ENCODE measurements at regions not wholly inside any gene's neighbourhood (a gene's known extent, or its start where the extent isn't known, plus 50 kb on each side); places are given as distances from the start of the nearest gene placed in this dataset.

GRCh38 chr7:155225095-155225494, 72.6 kb upstream of the INSIG1 start:
- Histone ChIP-seq H3K4me1 (ENCODE audit: control insufficient read depth, insufficient read depth, low read length, poor library complexity, severe bottlenecking) (peaks cover 31% of the 10 kb centered on the region), H3K27ac (ENCODE audit: low read depth, low read length, severe bottlenecking) (no peak overlapping the region), H3K4me3 (ENCODE audit: extremely low read depth, insufficient read depth, low read length, poor library complexity, severe bottlenecking) (no peak overlapping the region), H3K9me3 (ENCODE audit: control insufficient read depth, low read length) (no peaks in the 10 kb centered on the region), H3K36me3 (ENCODE audit: control insufficient read depth, insufficient read depth, low read length) (no peaks in the 10 kb centered on the region)
- 86% methylated on average over 11 of the region's 11 CpGs for WGBS, 2 experiments (ENCODE audit: insufficient coverage in 2 of 2)

GRCh38 chr7:155225516-155225915, 72.2 kb upstream of the INSIG1 start:
- Histone ChIP-seq H3K9me3 (ENCODE audit: control insufficient read depth, low read length) (no peaks in the 10 kb centered on the region), H3K4me1 (ENCODE audit: control insufficient read depth, insufficient read depth, low read length, poor library complexity, severe bottlenecking) (peaks cover 31% of the 10 kb centered on the region), H3K27ac (ENCODE audit: low read depth, low read length, severe bottlenecking) (no peak overlapping the region), H3K4me3 (ENCODE audit: extremely low read depth, insufficient read depth, low read length, poor library complexity, severe bottlenecking) (no peak overlapping the region), H3K36me3 (ENCODE audit: control insufficient read depth, insufficient read depth, low read length) (no peaks in the 10 kb centered on the region)
- 95 to 96% methylated on average over 14 of the region's 14 CpGs for WGBS, 2 experiments (ENCODE audit: insufficient coverage in 2 of 2)

- H3K36me3 ChIP-seq (ENCODE audit: control insufficient read depth, insufficient read depth, low read length) = no peaks in the 10 kb centered on the region
- H3K27ac ChIP-seq (ENCODE audit: low read depth, low read length, severe bottlenecking) = no peak overlapping the region
- peaks cover 31% of the 10 kb centered on the region for H3K4me1 ChIP-seq (ENCODE audit: control insufficient read depth, insufficient read depth, low read length, poor library complexity, severe bottlenecking)
- 96% methylated on average over 16 to 24 of the region's 26 CpGs for WGBS, 2 experiments (ENCODE audit: insufficient coverage in 2 of 2)
- H3K9me3 ChIP-seq (ENCODE audit: control insufficient read depth, low read length) = no peaks in the 10 kb centered on the region
- no peak overlapping the region for H3K4me3 ChIP-seq (ENCODE audit: extremely low read depth, insufficient read depth, low read length, poor library complexity, severe bottlenecking)
Observed at GRCh38 chr7:155226261-155227003, 71.2 kb upstream of the INSIG1 start.

- no peak overlapping the region for H3K27ac ChIP-seq (ENCODE audit: low read depth, low read length, severe bottlenecking)
- H3K9me3 ChIP-seq (ENCODE audit: control insufficient read depth, low read length) = no peaks in the 10 kb centered on the region
- H3K4me1 ChIP-seq (ENCODE audit: control insufficient read depth, insufficient read depth, low read length, poor library complexity, severe bottlenecking) = peaks cover 31% of the 10 kb centered on the region
- H3K4me3 ChIP-seq (ENCODE audit: extremely low read depth, insufficient read depth, low read length, poor library complexity, severe bottlenecking) = no peak overlapping the region
- 73 to 78% methylated on average over 26 to 27 of the region's 27 CpGs for WGBS, 2 experiments (ENCODE audit: insufficient coverage in 2 of 2)
- no peaks in the 10 kb centered on the region for H3K36me3 ChIP-seq (ENCODE audit: control insufficient read depth, insufficient read depth, low read length)
Observed at GRCh38 chr7:155227004-155227787, 70.5 kb upstream of the INSIG1 start.

- Histone ChIP-seq H3K9me3 (ENCODE audit: control insufficient read depth, low read length) (no peaks in the 10 kb centered on the region), H3K27ac (ENCODE audit: low read depth, low read length, severe bottlenecking) (no peak overlapping the region), H3K36me3 (ENCODE audit: control insufficient read depth, insufficient read depth, low read length) (no peaks in the 10 kb centered on the region), H3K4me1 (ENCODE audit: control insufficient read depth, insufficient read depth, low read length, poor library complexity, severe bottlenecking) (peaks cover 31% of the 10 kb centered on the region), H3K4me3 (ENCODE audit: extremely low read depth, insufficient read depth, low read length, poor library complexity, severe bottlenecking) (no peak overlapping the region)
- 38 to 43% methylated on average over 17 of the region's 22 CpGs for WGBS, 2 experiments (ENCODE audit: insufficient coverage in 2 of 2)
Observed at GRCh38 chr7:155227788-155228458, 69.8 kb upstream of the INSIG1 start.

- Histone ChIP-seq H3K4me1 (ENCODE audit: control insufficient read depth, insufficient read depth, low read length, poor library complexity, severe bottlenecking) (peaks cover 36% of the 10 kb centered on the region), H3K36me3 (ENCODE audit: control insufficient read depth, insufficient read depth, low read length) (no peaks in the 10 kb centered on the region), H3K4me3 (ENCODE audit: extremely low read depth, insufficient read depth, low read length, poor library complexity, severe bottlenecking) (no peak overlapping the region), H3K9me3 (ENCODE audit: control insufficient read depth, low read length) (no peaks in the 10 kb centered on the region), H3K27ac (ENCODE audit: low read depth, low read length, severe bottlenecking) (no peak overlapping the region)
- WGBS, 2 experiments (ENCODE audit: insufficient coverage in 2 of 2) = 83 to 87% methylated on average over 7 of the region's 8 CpGs
Observed at GRCh38 chr7:155228459-155228845, 69.2 kb upstream of the INSIG1 start.

GRCh38 chr7:155228894-155229293, 68.8 kb upstream of the INSIG1 start:
- Histone ChIP-seq H3K9me3 (ENCODE audit: control insufficient read depth, low read length) (no peaks in the 10 kb centered on the region), H3K36me3 (ENCODE audit: control insufficient read depth, insufficient read depth, low read length) (no peaks in the 10 kb centered on the region), H3K4me1 (ENCODE audit: control insufficient read depth, insufficient read depth, low read length, poor library complexity, severe bottlenecking) (peaks cover 32% of the 10 kb centered on the region), H3K27ac (ENCODE audit: low read depth, low read length, severe bottlenecking) (no peak overlapping the region), H3K4me3 (ENCODE audit: extremely low read depth, insufficient read depth, low read length, poor library complexity, severe bottlenecking) (no peak overlapping the region)
- 93 to 100% methylated on average over 9 of the region's 9 CpGs for WGBS, 2 experiments (ENCODE audit: insufficient coverage in 2 of 2)

GRCh38 chr7:155229548-155230168, 68.0 kb upstream of the INSIG1 start:
- Histone ChIP-seq H3K36me3 (ENCODE audit: control insufficient read depth, insufficient read depth, low read length) (no peaks in the 10 kb centered on the region), H3K4me3 (ENCODE audit: extremely low read depth, insufficient read depth, low read length, poor library complexity, severe bottlenecking) (no peak overlapping the region), H3K4me1 (ENCODE audit: control insufficient read depth, insufficient read depth, low read length, poor library complexity, severe bottlenecking) (peaks cover 25% of the 10 kb centered on the region), H3K9me3 (ENCODE audit: control insufficient read depth, low read length) (no peaks in the 10 kb centered on the region), H3K27ac (ENCODE audit: low read depth, low read length, severe bottlenecking) (peak overlapping the region; percentile 81)
- 91 to 95% methylated on average over 11 of the region's 14 CpGs for WGBS, 2 experiments (ENCODE audit: insufficient coverage in 2 of 2)

- H3K36me3 ChIP-seq (ENCODE audit: control insufficient read depth, insufficient read depth, low read length) = no peaks in the 10 kb centered on the region
- peak overlapping the region; percentile 81 for H3K27ac ChIP-seq (ENCODE audit: low read depth, low read length, severe bottlenecking)
- H3K9me3 ChIP-seq (ENCODE audit: control insufficient read depth, low read length) = no peaks in the 10 kb centered on the region
- peaks cover 25% of the 10 kb centered on the region for H3K4me1 ChIP-seq (ENCODE audit: control insufficient read depth, insufficient read depth, low read length, poor library complexity, severe bottlenecking)
- 66 to 82% methylated on average over 5 to 9 of the region's 11 CpGs for WGBS, 2 experiments (ENCODE audit: insufficient coverage in 2 of 2)
- no peak overlapping the region for H3K4me3 ChIP-seq (ENCODE audit: extremely low read depth, insufficient read depth, low read length, poor library complexity, severe bottlenecking)
Observed at GRCh38 chr7:155230169-155230593, 67.5 kb upstream of the INSIG1 start.

GRCh38 chr7:155231241-155231800, 66.4 kb upstream of the INSIG1 start:
- H3K27ac ChIP-seq (ENCODE audit: low read depth, low read length, severe bottlenecking) = no peak overlapping the region
- no peaks in the 10 kb centered on the region for H3K9me3 ChIP-seq (ENCODE audit: control insufficient read depth, low read length)
- no peak overlapping the region for H3K4me3 ChIP-seq (ENCODE audit: extremely low read depth, insufficient read depth, low read length, poor library complexity, severe bottlenecking)
- 94 to 95% methylated on average over 23 to 24 of the region's 25 CpGs for WGBS, 2 experiments (ENCODE audit: insufficient coverage in 2 of 2)
- peaks cover 25% of the 10 kb centered on the region for H3K4me1 ChIP-seq (ENCODE audit: control insufficient read depth, insufficient read depth, low read length, poor library complexity, severe bottlenecking)
- no peaks in the 10 kb centered on the region for H3K36me3 ChIP-seq (ENCODE audit: control insufficient read depth, insufficient read depth, low read length)
